ENCODE measurements at regions not wholly inside any gene's neighbourhood (a gene's known extent, or its start where the extent isn't known, plus 50 kb on each side); places are given as distances from the start of the nearest gene placed in this dataset.

DNA sequence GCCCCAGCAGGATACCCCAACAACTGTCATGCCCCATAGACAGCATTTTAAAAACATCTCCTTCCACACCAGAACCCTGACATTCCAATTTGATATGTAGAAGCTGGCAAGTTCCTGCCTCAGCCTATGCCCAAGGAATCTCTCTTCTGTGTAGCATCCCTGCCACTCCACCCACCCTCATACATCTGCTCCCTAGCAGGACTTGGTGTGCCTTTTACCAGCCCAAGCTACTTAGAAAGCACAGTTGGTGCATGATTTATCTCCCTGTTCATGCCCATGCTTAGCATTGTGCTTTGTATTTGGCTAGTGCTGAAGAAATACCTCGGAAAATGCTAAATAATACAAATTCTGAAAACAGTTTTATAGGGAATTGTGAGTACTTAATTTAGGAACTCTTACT lies 236.9 kb upstream of the HES1 start:
- no peak overlapping the region for H3K4me3 ChIP-seq (ENCODE audit: low read depth, low read length)
- TF ChIP-seq, protein P1, sequence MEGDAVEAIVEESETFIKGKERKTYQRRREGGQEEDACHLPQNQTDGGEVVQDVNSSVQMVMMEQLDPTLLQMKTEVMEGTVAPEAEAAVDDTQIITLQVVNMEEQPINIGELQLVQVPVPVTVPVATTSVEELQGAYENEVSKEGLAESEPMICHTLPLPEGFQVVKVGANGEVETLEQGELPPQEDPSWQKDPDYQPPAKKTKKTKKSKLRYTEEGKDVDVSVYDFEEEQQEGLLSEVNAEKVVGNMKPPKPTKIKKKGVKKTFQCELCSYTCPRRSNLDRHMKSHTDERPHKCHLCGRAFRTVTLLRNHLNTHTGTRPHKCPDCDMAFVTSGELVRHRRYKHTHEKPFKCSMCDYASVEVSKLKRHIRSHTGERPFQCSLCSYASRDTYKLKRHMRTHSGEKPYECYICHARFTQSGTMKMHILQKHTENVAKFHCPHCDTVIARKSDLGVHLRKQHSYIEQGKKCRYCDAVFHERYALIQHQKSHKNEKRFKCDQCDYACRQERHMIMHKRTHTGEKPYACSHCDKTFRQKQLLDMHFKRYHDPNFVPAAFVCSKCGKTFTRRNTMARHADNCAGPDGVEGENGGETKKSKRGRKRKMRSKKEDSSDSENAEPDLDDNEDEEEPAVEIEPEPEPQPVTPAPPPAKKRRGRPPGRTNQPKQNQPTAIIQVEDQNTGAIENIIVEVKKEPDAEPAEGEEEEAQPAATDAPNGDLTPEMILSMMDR (IDR thresholded peaks at IDR 0.05; ENCODE audit: borderline replicate concordance, insufficient read depth, low read depth, low read length), result no peak

DNA sequence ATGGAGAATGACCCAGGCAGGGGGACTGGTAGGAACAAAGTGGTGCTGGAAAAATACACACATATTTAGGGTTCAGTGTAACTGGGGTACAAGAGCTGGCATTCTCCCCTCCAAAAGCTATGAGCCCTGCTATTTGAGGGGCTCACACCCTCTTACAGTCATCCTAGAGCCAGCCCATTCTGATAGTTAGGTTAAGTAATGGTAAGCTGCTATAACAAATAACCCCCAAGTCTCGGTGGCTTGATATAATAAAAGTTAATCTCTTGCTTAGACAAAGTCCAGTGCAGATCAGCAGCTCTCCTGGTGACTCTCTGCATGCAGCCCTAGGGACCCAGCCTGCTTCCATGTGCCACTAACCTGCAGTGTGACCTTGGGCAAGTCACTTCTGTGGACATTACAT lies 234.9 kb upstream of the HES1 start:
- H3K4me3 ChIP-seq (ENCODE audit: low read depth, low read length), result no peak overlapping the region
- TF ChIP-seq, protein P1 (IDR thresholded peaks at IDR 0.05; ENCODE audit: borderline replicate concordance, insufficient read depth, low read depth, low read length), result no peak

DNA sequence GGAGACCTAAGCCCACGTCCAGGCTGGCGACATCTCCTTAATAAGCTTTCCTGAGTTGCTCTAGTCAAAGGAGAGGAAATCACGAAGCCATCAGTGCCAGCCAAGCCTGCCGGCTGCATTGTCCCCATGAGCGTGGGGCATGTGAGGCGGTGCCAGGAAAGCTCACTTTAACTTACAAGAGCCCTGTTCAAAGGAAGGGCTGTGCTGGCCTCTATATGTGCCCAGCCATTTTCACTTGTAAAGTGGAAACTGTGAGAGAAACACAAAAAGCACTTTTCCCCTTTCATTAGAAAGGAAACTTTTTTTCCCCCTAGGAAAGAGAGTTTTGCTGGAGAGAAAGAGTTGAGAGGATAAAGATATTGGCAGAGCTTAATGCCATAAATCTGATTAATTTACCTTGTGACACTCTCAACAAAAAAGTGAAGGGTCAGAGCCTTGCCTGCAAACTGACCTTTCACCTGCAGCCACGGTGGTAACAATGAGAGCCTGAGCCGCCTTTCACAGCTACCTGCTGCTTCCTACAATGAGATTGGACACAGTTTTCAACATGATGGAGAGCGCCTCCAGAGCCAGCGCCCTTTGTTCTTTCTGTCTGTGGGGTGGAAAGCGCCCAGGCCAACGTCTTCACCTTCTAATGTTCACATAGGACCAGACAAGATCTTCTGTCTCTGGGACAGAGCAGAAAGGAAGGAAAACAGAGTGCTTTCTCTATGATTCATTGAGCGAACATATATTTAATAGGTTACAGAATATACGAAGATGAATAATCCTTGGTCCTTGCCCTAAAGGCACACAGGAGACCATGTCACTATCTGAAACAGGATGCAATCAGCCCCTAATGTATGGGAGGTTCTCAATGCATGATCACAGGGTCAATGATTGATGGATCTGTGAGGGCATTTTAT lies 233.1 kb upstream of the HES1 start:
- H3K4me3 ChIP-seq (ENCODE audit: low read depth, low read length), result no peak overlapping the region
- TF ChIP-seq, protein P1 (IDR thresholded peaks at IDR 0.05; ENCODE audit: borderline replicate concordance, insufficient read depth, low read depth, low read length), result no peak

GRCh38 chr3:193903512-193903817 lies 232.5 kb upstream of the HES1 start:
- H3K4me3 ChIP-seq (ENCODE audit: low read depth, low read length), result no peak overlapping the region
- TF ChIP-seq, protein P1 (IDR thresholded peaks at IDR 0.05; ENCODE audit: borderline replicate concordance, insufficient read depth, low read depth, low read length), result no peak

GRCh38 chr3:193903966-193904365 lies 232.0 kb upstream of the HES1 start:
- TF ChIP-seq, protein P1 (IDR thresholded peaks at IDR 0.05; ENCODE audit: borderline replicate concordance, insufficient read depth, low read depth, low read length), result no peak
- no peak overlapping the region for H3K4me3 ChIP-seq (ENCODE audit: low read depth, low read length)

GRCh38 chr3:193905541-193906396 lies 230.2 kb upstream of the HES1 start:
- TF ChIP-seq, protein P1 (IDR thresholded peaks at IDR 0.05; ENCODE audit: borderline replicate concordance, insufficient read depth, low read depth, low read length), result no peak
- H3K4me3 ChIP-seq (ENCODE audit: low read depth, low read length), result no peak overlapping the region
